Neural cell (in vitro differentiated cells): ENCODE measurements at regions not wholly inside any gene's neighbourhood (a gene's known extent, or its start where the extent isn't known, plus 50 kb on each side); places are given as distances from the start of the nearest gene placed in this dataset.

Experiments used
- H2AFZ ChIP-seq: fragments of 200-600, 300-800 bp; sonication (generic), shearing (Covaris generic); 2 replicates; pipeline ENCODE4 v1.6.0; 2014; ENCODE audit warnings: low read depth, mild to moderate bottlenecking, antibody characterized with exemption, low read length, moderate library complexity
- H3F3A ChIP-seq: fragments of 200-600 bp; shearing (Covaris generic); 2 replicates; pipeline ENCODE4 v1.6.1; 2016; ENCODE audit warnings: mild to moderate bottlenecking, moderate library complexity, mixed read lengths, antibody characterized with exemption, low read length; ENCODE audit not compliant: insufficient read depth, poor library complexity, severe bottlenecking
- H3K27ac ChIP-seq: fragments of 200-600, 300-800 bp; sonication (generic), shearing (Covaris generic); 2 replicates; pipeline ENCODE4 v1.5.1; 2014; ENCODE audit warnings: mild to moderate bottlenecking, low read length, moderate library complexity
- H3K27me3 ChIP-seq: fragments of 300-800, 200-600 bp; sonication (generic), shearing (Covaris generic); 2 replicates; pipeline ENCODE4 v1.6.0; 2014; ENCODE audit warnings: mild to moderate bottlenecking, low read depth, low read length, moderate library complexity; ENCODE audit not compliant: insufficient read depth
- H3K36me3 ChIP-seq: fragments of 300-800, 200-600 bp; sonication (generic), shearing (Covaris generic); 2 replicates; pipeline ENCODE4 v1.5.1; 2014; ENCODE audit warnings: mild to moderate bottlenecking, antibody characterized with exemption, low read length, moderate library complexity; ENCODE audit not compliant: insufficient read depth
- H3K4me2 ChIP-seq: fragments of 300-800, 200-600 bp; sonication (generic), shearing (Covaris generic); 2 replicates; pipeline ENCODE4 v1.6.0; 2014; ENCODE audit warnings: mild to moderate bottlenecking, low read length
- H3K4me3 ChIP-seq: fragments of 300-800, 200-600 bp; sonication (generic), shearing (Covaris generic); 2 replicates; pipeline ENCODE4 v1.5.1; 2014; ENCODE audit warnings: mild to moderate bottlenecking, low read length, moderate library complexity
- H3K79me2 ChIP-seq: fragments of 200-600 bp; shearing (Covaris generic); replicated peaks from 2 replicates; pipeline ENCODE4 v1.6.0; 2014; ENCODE audit warnings: mild to moderate bottlenecking, low read length, moderate library complexity; ENCODE audit not compliant: insufficient read depth
- H3K9ac ChIP-seq: fragments of 300-800, 200-600 bp; sonication (generic), shearing (Covaris generic); 2 replicates; pipeline ENCODE4 v1.6.1; 2016; ENCODE audit warnings: mild to moderate bottlenecking, low read length, mixed read lengths
- H3K9me2 ChIP-seq: fragments of 200-600 bp; shearing (Covaris generic); 2 replicates; pipeline ENCODE4 v1.6.1; 2016; ENCODE audit warnings: mild to moderate bottlenecking, low read length, mixed read lengths; ENCODE audit not compliant: insufficient read depth
- H3K9me3 ChIP-seq: fragments of 200-600, 300-800 bp; sonication (generic), shearing (Covaris generic); 2 replicates; pipeline ENCODE4 v1.6.1; 2016; ENCODE audit warnings: mild to moderate bottlenecking, mixed run types, low read length, moderate library complexity, mixed read lengths
- H4K20me1 ChIP-seq: fragments of 200-600 bp; shearing (Covaris generic); 2 replicates; pipeline ENCODE4 v1.6.1; 2016; ENCODE audit warnings: mild to moderate bottlenecking, mixed run types; ENCODE audit not compliant: insufficient read depth
- EP300 ChIP-seq: fragments of 450-650 bp; conservative IDR thresholded peaks from 2 replicates; pipeline ENCODE4 v1.6.1; 2014; ENCODE audit warnings: antibody characterized with exemption, mild to moderate bottlenecking, moderate library complexity; ENCODE audit not compliant: poor library complexity, severe bottlenecking
- EZH2 ChIP-seq: fragments of 200-600, 300-800 bp; shearing (Covaris generic), sonication (generic); IDR thresholded peaks from 2 replicates; pipeline ENCODE4 v1.6.1; 2014; ENCODE audit warnings: antibody characterized with exemption, low read length, borderline replicate concordance, mild to moderate bottlenecking; ENCODE audit not compliant: insufficient read depth, poor library complexity, severe bottlenecking
- MXI1 ChIP-seq: fragments of 450-650 bp; conservative IDR thresholded peaks from 2 replicates; pipeline ENCODE4 v1.6.1; 2014; ENCODE audit warnings: antibody characterized with exemption, mild to moderate bottlenecking; ENCODE audit not compliant: poor library complexity, severe bottlenecking
- POLR2AphosphoS5 ChIP-seq: IDR thresholded peaks from 2 replicates; pipeline ENCODE4 v1.6.1; 2012
- RAD21 ChIP-seq: fragments of 450-650 bp; conservative IDR thresholded peaks from 2 replicates; pipeline ENCODE4 v1.6.1; 2014; ENCODE audit warnings: antibody characterized with exemption, mild to moderate bottlenecking, moderate library complexity
- SMC3 ChIP-seq: fragments of 450-650 bp; conservative IDR thresholded peaks from 2 replicates; pipeline ENCODE4 v1.6.1; 2014; ENCODE audit warnings: antibody characterized with exemption, mild to moderate bottlenecking, moderate library complexity; ENCODE audit not compliant: poor library complexity
- TAF1 ChIP-seq: IDR thresholded peaks from 2 replicates; pipeline ENCODE4 v1.6.1; 2012; ENCODE audit warnings: low read depth
- TF ChIP-seq, protein P1 (sequence below): IDR thresholded peaks from 2 replicates; pipeline ENCODE4 v1.6.1; 2012; ENCODE audit warnings: borderline replicate concordance
- TF ChIP-seq, protein P2 (sequence below): fragments of 450-650 bp; IDR thresholded peaks from 2 replicates; pipeline ENCODE4 v1.5.1; 2014; ENCODE audit warnings: antibody characterized with exemption, mild to moderate bottlenecking, moderate library complexity; ENCODE audit not compliant: poor library complexity, severe bottlenecking

DNA sequence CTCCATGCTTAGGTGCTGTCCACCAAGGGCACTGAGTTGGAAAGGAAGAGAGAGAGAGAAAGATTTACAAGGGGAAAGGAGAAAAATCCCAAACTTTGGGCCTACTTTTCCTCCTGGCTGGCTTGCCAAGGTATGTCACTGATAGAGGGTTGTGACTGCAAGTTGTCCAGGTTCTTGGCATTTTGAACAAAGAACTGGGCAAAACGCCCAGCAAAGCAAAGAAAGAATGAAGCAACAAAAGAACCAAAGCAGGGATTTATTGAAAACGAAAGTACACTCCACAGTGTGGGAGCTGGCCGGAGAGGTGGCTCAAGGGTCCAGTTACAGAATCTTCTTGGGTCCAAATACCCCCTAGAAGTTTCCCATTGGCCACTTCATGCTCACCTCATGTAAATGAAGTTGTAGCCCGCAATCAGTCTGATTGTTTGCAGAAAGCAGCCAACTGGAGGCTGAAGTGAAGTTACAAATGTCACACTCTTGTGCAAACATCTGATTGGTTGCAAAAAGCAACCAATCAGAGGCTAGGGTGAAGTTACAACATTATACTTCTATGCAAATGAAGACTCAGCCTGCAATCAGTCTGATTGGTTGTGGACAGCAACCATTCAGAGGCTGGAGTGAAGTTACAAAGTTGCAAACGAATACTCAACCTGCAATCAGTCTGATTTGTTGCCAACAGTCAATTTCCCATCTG, 263.5 kb downstream of the YTHDC2 start:
- H3K27ac ChIP-seq: no peak overlapping the region

DNA sequence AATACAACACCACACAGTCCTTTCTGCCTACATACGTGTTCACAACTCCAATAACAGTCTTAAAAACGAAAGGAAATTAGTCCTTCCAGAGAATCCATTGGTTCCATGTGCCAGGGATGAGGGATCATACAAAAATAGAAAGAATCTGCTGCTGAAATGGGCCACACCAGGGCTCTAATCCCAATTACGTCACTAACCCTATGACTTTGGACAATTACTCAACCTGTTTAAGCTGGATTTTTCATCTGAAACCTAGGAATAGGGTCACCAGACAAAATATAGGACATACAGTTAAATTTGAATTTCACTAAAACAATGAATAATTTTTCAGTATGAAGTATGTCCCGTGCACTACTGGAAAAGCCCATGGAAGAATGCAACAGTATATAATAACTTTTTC, 264.7 kb downstream of the YTHDC2 start:
- Histone ChIP-seq H2AFZ (no peak overlapping the region), H3K27ac (no peak overlapping the region), H3K27me3 (no peaks in the 10 kb centered on the region), H3K9me3 (no peaks in the 10 kb centered on the region), H4K20me1 (no peaks in the 10 kb centered on the region), H3K9me2 (no peaks in the 10 kb centered on the region), H3K9ac (no peak overlapping the region), H3K4me3 (no peak overlapping the region), H3K79me2 (no peaks in the 10 kb centered on the region), H3K36me3 (no peaks in the 10 kb centered on the region), H3K4me2 (no peak overlapping the region), H3F3A (no peaks in the 10 kb centered on the region)
- TF ChIP-seq, protein P1, sequence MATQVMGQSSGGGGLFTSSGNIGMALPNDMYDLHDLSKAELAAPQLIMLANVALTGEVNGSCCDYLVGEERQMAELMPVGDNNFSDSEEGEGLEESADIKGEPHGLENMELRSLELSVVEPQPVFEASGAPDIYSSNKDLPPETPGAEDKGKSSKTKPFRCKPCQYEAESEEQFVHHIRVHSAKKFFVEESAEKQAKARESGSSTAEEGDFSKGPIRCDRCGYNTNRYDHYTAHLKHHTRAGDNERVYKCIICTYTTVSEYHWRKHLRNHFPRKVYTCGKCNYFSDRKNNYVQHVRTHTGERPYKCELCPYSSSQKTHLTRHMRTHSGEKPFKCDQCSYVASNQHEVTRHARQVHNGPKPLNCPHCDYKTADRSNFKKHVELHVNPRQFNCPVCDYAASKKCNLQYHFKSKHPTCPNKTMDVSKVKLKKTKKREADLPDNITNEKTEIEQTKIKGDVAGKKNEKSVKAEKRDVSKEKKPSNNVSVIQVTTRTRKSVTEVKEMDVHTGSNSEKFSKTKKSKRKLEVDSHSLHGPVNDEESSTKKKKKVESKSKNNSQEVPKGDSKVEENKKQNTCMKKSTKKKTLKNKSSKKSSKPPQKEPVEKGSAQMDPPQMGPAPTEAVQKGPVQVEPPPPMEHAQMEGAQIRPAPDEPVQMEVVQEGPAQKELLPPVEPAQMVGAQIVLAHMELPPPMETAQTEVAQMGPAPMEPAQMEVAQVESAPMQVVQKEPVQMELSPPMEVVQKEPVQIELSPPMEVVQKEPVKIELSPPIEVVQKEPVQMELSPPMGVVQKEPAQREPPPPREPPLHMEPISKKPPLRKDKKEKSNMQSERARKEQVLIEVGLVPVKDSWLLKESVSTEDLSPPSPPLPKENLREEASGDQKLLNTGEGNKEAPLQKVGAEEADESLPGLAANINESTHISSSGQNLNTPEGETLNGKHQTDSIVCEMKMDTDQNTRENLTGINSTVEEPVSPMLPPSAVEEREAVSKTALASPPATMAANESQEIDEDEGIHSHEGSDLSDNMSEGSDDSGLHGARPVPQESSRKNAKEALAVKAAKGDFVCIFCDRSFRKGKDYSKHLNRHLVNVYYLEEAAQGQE: no peak
- TF ChIP-seq SMC3: no peak
- TF ChIP-seq TAF1: no peak
- no peak for TF ChIP-seq RAD21
- TF ChIP-seq EP300: no peak
- TF ChIP-seq, protein P2, sequence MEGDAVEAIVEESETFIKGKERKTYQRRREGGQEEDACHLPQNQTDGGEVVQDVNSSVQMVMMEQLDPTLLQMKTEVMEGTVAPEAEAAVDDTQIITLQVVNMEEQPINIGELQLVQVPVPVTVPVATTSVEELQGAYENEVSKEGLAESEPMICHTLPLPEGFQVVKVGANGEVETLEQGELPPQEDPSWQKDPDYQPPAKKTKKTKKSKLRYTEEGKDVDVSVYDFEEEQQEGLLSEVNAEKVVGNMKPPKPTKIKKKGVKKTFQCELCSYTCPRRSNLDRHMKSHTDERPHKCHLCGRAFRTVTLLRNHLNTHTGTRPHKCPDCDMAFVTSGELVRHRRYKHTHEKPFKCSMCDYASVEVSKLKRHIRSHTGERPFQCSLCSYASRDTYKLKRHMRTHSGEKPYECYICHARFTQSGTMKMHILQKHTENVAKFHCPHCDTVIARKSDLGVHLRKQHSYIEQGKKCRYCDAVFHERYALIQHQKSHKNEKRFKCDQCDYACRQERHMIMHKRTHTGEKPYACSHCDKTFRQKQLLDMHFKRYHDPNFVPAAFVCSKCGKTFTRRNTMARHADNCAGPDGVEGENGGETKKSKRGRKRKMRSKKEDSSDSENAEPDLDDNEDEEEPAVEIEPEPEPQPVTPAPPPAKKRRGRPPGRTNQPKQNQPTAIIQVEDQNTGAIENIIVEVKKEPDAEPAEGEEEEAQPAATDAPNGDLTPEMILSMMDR: no peak
- no peak for TF ChIP-seq POLR2AphosphoS5
- no peak for TF ChIP-seq EZH2
- no peak for TF ChIP-seq MXI1

More for the DNA sequence above, 263.5 kb downstream of the YTHDC2 start:
- Histone ChIP-seq H2AFZ (no peak overlapping the region), H3K9ac (no peak overlapping the region), H3K79me2 (no peaks in the 10 kb centered on the region), H4K20me1 (no peaks in the 10 kb centered on the region), H3K4me3 (no peak overlapping the region), H3K4me2 (no peak overlapping the region), H3K9me2 (no peaks in the 10 kb centered on the region), H3K27me3 (no peaks in the 10 kb centered on the region), H3K9me3 (no peaks in the 10 kb centered on the region), H3K36me3 (no peaks in the 10 kb centered on the region), H3F3A (no peaks in the 10 kb centered on the region)
- no peak for TF ChIP-seq MXI1
- no peak for TF ChIP-seq TAF1
- TF ChIP-seq, protein P1: no peak
- TF ChIP-seq SMC3: no peak
- TF ChIP-seq, protein P2: no peak
- no peak for TF ChIP-seq EZH2
- no peak for TF ChIP-seq EP300
- no peak for TF ChIP-seq POLR2AphosphoS5
- no peak for TF ChIP-seq RAD21
